Urinary bladder (tissue), 3 donors: ENCODE measurements at regions not wholly inside any gene's neighbourhood (a gene's known extent, or its start where the extent isn't known, plus 50 kb on each side); places are given as distances from the start of the nearest gene placed in this dataset.
"Not testable (repeated sequence)": the region's sequence is repeated elsewhere in the genome, so short reads cannot be mapped to it uniquely, and the experiment has no call there.

ENCODE experiments used
- DNase-seq: peaks from one replicate; pipeline ENCODE4 v3.0.0-alpha.2; 2015; ENCODE audit errors: extremely low spot score
- H3K27ac ChIP-seq: one replicate; pipeline ENCODE4 v1.5.1; 2013; ENCODE audit warnings: low read depth, mild to moderate bottlenecking, moderate library complexity
- H3K36me3 ChIP-seq: one replicate; pipeline ENCODE4 v1.6.1; 2013; ENCODE audit warnings: mild to moderate bottlenecking, moderate library complexity; ENCODE audit not compliant: insufficient read depth
- H3K4me1 ChIP-seq: one replicate; pipeline ENCODE4 v1.6.1; 2013; ENCODE audit warnings: mild to moderate bottlenecking, moderate library complexity; ENCODE audit not compliant: insufficient read depth
- H3K4me3 ChIP-seq: one replicate; pipeline ENCODE4 v1.5.1; 2013; ENCODE audit warnings: low read depth, low read length
- WGBS: extraction: QIAGEN DNeasy Blood & Tissue Kit; methylation state at CpG from one replicate; pipeline ENCODE4 v1.1.7; 2013; 5-methylcytosine and 5-hydroxymethylcytosine counted together
- donor health status: healthy with polysubstance abuse.
- donor health status: healthy.

- no peaks in the 10 kb centered on the region for H3K36me3 ChIP-seq
- WGBS, result 55% methylated on average over 1 of the region's 1 CpG
- no peaks in the 10 kb centered on the region for H3K4me1 ChIP-seq
- no peak for DNase-seq
- H3K4me3 ChIP-seq, result no peak overlapping the region
- H3K27ac ChIP-seq, result no peak overlapping the region
Observed at GRCh38 chr4:128649575-128650205, 159.8 kb upstream of the JADE1 start.

GRCh38 chr4:128649161-128649560, 160.3 kb upstream of the JADE1 start:
- Histone ChIP-seq H3K4me1 (no peaks in the 10 kb centered on the region), H3K27ac (no peak overlapping the region), H3K4me3 (no peak overlapping the region), H3K36me3 (no peaks in the 10 kb centered on the region)
- 61% methylated on average over 1 of the region's 1 CpG for WGBS
- no peak for DNase-seq

- no peak overlapping the region for H3K27ac ChIP-seq
- WGBS, result 100% methylated on average over 1 of the region's 1 CpG
- no peaks in the 10 kb centered on the region for H3K4me1 ChIP-seq
- DNase-seq, result no peak
- H3K4me3 ChIP-seq, result no peak overlapping the region
- no peaks in the 10 kb centered on the region for H3K36me3 ChIP-seq
Observed at GRCh38 chr4:128648021-128648420, 161.5 kb upstream of the JADE1 start.

GRCh38 chr4:128646893-128647292, 162.6 kb upstream of the JADE1 start:
- WGBS, result 77% methylated on average over 1 of the region's 1 CpG
- not testable (repeated sequence) for DNase-seq, H3K4me3 ChIP-seq, H3K4me1 ChIP-seq, H3K36me3 ChIP-seq, H3K27ac ChIP-seq

- 88% methylated on average over 18 of the region's 18 CpGs for WGBS
- not testable (repeated sequence) for H3K27ac ChIP-seq, H3K36me3 ChIP-seq, H3K4me3 ChIP-seq, H3K4me1 ChIP-seq, DNase-seq
Observed at GRCh38 chr4:128644693-128645654, 164.5 kb upstream of the JADE1 start.

- H3K4me3 ChIP-seq, DNase-seq, H3K4me1 ChIP-seq, H3K27ac ChIP-seq, H3K36me3 ChIP-seq: not testable (repeated sequence)
- 93% methylated on average over 3 of the region's 3 CpGs for WGBS
Observed at GRCh38 chr4:128644107-128644506, 165.4 kb upstream of the JADE1 start.

GRCh38 chr4:128641566-128641965, 167.9 kb upstream of the JADE1 start:
- not testable (repeated sequence) for H3K27ac ChIP-seq
- 88% methylated on average over 2 of the region's 2 CpGs for WGBS

GRCh38 chr4:128639541-128640270, 169.8 kb upstream of the JADE1 start:
- WGBS, result 74% methylated on average over 2 of the region's 2 CpGs
- H3K4me1 ChIP-seq, result no peaks in the 10 kb centered on the region
- H3K36me3 ChIP-seq, result no peaks in the 10 kb centered on the region
- H3K4me3 ChIP-seq, result no peak overlapping the region
- H3K27ac ChIP-seq, result no peak overlapping the region
- DNase-seq, result no peak

More at GRCh38 chr4:128641566-128641965, 167.9 kb upstream of the JADE1 start:
- not testable (repeated sequence) for H3K36me3 ChIP-seq, H3K4me1 ChIP-seq, H3K4me3 ChIP-seq, DNase-seq

- Histone ChIP-seq H3K27ac (no peak overlapping the region), H3K4me3 (no peak overlapping the region), H3K36me3 (no peaks in the 10 kb centered on the region), H3K4me1 (no peaks in the 10 kb centered on the region)
- DNase-seq, result no peak
- 91% methylated on average over 2 of the region's 2 CpGs for WGBS
Observed at GRCh38 chr4:128636906-128637305, 172.6 kb upstream of the JADE1 start.

GRCh38 chr4:128635955-128636560, 173.4 kb upstream of the JADE1 start:
- DNase-seq, result no peak
- 66% methylated on average over 5 of the region's 5 CpGs for WGBS
- no peaks in the 10 kb centered on the region for H3K4me1 ChIP-seq
- H3K36me3 ChIP-seq, result no peaks in the 10 kb centered on the region
- no peak overlapping the region for H3K4me3 ChIP-seq
- H3K27ac ChIP-seq, result no peak overlapping the region

- no peaks in the 10 kb centered on the region for H3K36me3 ChIP-seq
- no peak overlapping the region for H3K4me3 ChIP-seq
- H3K27ac ChIP-seq, result no peak overlapping the region
- WGBS, result 80% methylated on average over 19 of the region's 19 CpGs
- no peaks in the 10 kb centered on the region for H3K4me1 ChIP-seq
- no peak for DNase-seq
Observed at GRCh38 chr4:128635141-128635954, 174.2 kb upstream of the JADE1 start.

GRCh38 chr4:128633067-128633466, 176.4 kb upstream of the JADE1 start:
- no peak overlapping the region for H3K4me3 ChIP-seq
- WGBS, result 91% methylated on average over 1 of the region's 1 CpG
- DNase-seq, result no peak
- H3K4me1 ChIP-seq, result no peaks in the 10 kb centered on the region
- H3K27ac ChIP-seq, result no peak overlapping the region
- H3K36me3 ChIP-seq, result no peaks in the 10 kb centered on the region

GRCh38 chr4:128630871-128631270, 178.6 kb upstream of the JADE1 start:
- H3K4me1 ChIP-seq, result no peaks in the 10 kb centered on the region
- DNase-seq, result no peak
- H3K36me3 ChIP-seq, result no peaks in the 10 kb centered on the region
- no peak overlapping the region for H3K27ac ChIP-seq
- H3K4me3 ChIP-seq, result no peak overlapping the region
- 55% methylated on average over 5 of the region's 5 CpGs for WGBS
